Testis (tissue), 2 donors: ENCODE measurements at regions not wholly inside any gene's neighbourhood (a gene's known extent, or its start where the extent isn't known, plus 50 kb on each side); places are given as distances from the start of the nearest gene placed in this dataset.

ENCODE experiments used
- DNase-seq: peaks from one replicate; pipeline ENCODE4 v3.0.0-alpha.2; 2019
- H3K27ac ChIP-seq, 2 donors: fragments of 200-600 bp; sonication (generic); one replicate each; pipeline ENCODE4 v1.5.1; 2019
- H3K27me3 ChIP-seq: fragments of 200-600 bp; sonication (generic); one replicate; pipeline ENCODE4 v1.5.1; 2019
- H3K36me3 ChIP-seq: fragments of 200-600 bp; sonication (generic); one replicate; pipeline ENCODE4 v1.5.1; 2017; ENCODE audit warnings: low read depth; ENCODE audit errors: missing control alignments
- H3K4me1 ChIP-seq: fragments of 200-600 bp; sonication (generic); one replicate; pipeline ENCODE4 v1.5.1; 2019
- H3K4me3 ChIP-seq, 2 donors: fragments of 200-600 bp; sonication (generic); one replicate each; pipeline ENCODE4 v1.5.1; 2017 to 2019
- H3K9me3 ChIP-seq: fragments of 200-600 bp; sonication (generic); one replicate; pipeline ENCODE4 v1.5.1; 2017
- POLR2A ChIP-seq: fragments of 450-650 bp; IDR thresholded peaks from one replicate; pipeline ENCODE4 v1.6.1; 2017; ENCODE audit warnings: antibody characterized with exemption, mild to moderate bottlenecking, moderate library complexity
- WGBS, 2 donors: methylation state at CpG; one replicate each; pipeline ENCODE4 v1.1.5; 2018; 5-methylcytosine and 5-hydroxymethylcytosine counted together
- intact Hi-C: fragments of 100-400 bp; cut with DNase I; formaldehyde crosslinking; loops from one replicate; pipeline ENCODE4 v1.15.1; 2023; ENCODE audit warnings: low total_unique reads
- TF ChIP-seq, protein P1 (sequence below), 3 experiments: fragments of 450-650 bp in 2 of 3; fragments of 200-600 bp in 1 of 3; sonication (generic) in 1 of 3; IDR thresholded peaks; one replicate each; pipeline ENCODE4 v1.5.1; 2016 to 2019; ENCODE audit warnings: antibody characterized with exemption in 3 of 3, mild to moderate bottlenecking in 2 of 3, moderate library complexity in 1 of 3

DNA sequence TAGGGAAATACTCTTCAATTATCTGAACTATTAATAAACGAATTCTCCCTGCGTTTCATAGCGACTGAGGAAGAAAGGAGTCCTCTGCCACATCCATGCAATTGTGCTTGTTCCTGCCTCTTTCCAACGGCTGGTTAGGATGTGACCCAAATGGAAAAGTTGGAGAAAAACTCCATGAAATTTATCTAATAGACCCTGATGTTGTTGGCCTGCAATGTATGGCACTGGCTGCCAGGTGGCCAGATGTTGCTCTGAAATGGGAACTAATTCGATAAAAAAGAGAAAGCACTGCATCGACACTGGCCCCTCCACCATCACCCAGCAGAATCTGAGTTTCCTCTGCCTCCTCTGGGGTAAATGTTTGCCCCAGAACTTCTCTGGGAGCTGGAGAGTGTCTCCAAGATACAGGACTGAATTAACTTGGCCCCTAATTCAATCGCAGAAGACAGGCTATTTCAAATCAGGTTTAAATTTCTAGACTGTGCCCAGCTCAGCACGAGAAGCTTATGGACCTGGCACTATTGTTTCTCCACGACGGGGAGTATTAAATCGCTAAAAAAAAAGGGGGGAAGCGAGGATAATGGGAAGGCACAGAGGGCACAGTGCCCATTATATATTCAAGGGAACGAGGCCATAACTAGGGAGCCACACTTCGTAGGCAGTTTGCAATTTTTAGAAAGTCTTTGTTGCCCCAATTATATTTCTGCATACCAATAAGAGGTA is 103.9 kb downstream of the ZIC5 start:
- H3K9me3 ChIP-seq, result no peaks in the 10 kb centered on the region
- intact Hi-C loops, result no loop called here
- H3K36me3 ChIP-seq, result no peaks in the 10 kb centered on the region
- H3K4me1 ChIP-seq, result no peaks in the 10 kb centered on the region
- no peak overlapping the region for H3K4me3 ChIP-seq
- DNase-seq, result no peak
- no peak for TF ChIP-seq POLR2A
- TF ChIP-seq, protein P1, sequence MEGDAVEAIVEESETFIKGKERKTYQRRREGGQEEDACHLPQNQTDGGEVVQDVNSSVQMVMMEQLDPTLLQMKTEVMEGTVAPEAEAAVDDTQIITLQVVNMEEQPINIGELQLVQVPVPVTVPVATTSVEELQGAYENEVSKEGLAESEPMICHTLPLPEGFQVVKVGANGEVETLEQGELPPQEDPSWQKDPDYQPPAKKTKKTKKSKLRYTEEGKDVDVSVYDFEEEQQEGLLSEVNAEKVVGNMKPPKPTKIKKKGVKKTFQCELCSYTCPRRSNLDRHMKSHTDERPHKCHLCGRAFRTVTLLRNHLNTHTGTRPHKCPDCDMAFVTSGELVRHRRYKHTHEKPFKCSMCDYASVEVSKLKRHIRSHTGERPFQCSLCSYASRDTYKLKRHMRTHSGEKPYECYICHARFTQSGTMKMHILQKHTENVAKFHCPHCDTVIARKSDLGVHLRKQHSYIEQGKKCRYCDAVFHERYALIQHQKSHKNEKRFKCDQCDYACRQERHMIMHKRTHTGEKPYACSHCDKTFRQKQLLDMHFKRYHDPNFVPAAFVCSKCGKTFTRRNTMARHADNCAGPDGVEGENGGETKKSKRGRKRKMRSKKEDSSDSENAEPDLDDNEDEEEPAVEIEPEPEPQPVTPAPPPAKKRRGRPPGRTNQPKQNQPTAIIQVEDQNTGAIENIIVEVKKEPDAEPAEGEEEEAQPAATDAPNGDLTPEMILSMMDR (IDR thresholded peaks at IDR 0.05), result no peak
- no peak overlapping the region for H3K27ac ChIP-seq
- WGBS, 2 donors, result 91% methylated on average over 14 of the region's 14 CpGs
- H3K27me3 ChIP-seq, result no peaks in the 10 kb centered on the region

DNA sequence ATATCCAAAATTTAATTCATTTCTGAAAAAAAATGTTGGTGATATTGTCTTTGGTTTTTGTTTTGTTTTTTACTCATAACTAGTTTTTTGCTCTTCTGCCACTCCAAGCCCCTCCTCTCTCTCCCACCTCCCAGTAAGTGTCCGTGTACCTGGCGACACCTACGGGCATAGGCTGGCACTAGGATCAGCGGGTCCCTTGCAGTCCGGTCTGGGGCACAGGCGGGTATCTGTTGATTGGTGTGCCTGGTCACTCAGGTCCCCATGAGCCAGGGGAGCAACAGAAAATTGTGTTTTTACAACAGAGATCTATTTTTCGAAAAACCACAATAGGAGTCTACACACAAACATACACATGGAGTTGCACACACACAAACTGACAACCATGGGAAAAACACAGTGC is 104.8 kb downstream of the ZIC5 start:
- H3K27ac ChIP-seq, result no peak overlapping the region
- TF ChIP-seq POLR2A, result no peak
- TF ChIP-seq, protein P1 (IDR thresholded peaks at IDR 0.05), result no peak
- 96 to 98% methylated on average over 7 of the region's 7 CpGs for whole genome bisulfite sequencing, 2 donors
- no peak for DNase-seq
- intact Hi-C loops, result no loop called here
- H3K4me3 ChIP-seq, result no peak overlapping the region
- no peaks in the 10 kb centered on the region for H3K4me1 ChIP-seq
- H3K9me3 ChIP-seq, result no peaks in the 10 kb centered on the region
- H3K27me3 ChIP-seq, result no peaks in the 10 kb centered on the region
- no peaks in the 10 kb centered on the region for H3K36me3 ChIP-seq

GRCh38 chr13:99865420-99865930 is 106.1 kb downstream of the ZIC5 start:
- H3K27me3 ChIP-seq, result no peaks in the 10 kb centered on the region
- intact Hi-C loops, result no loop called here
- 89 to 94% methylated on average over 11 of the region's 11 CpGs for WGBS, 2 donors
- no peak for DNase-seq
- no peaks in the 10 kb centered on the region for H3K9me3 ChIP-seq
- H3K36me3 ChIP-seq, result no peaks in the 10 kb centered on the region
- no peaks in the 10 kb centered on the region for H3K4me1 ChIP-seq
- H3K27ac ChIP-seq, result no peak overlapping the region
- no peak for TF ChIP-seq POLR2A
- TF ChIP-seq, protein P1 (IDR thresholded peaks at IDR 0.05), result no peak
- H3K4me3 ChIP-seq, result no peak overlapping the region

- Histone ChIP-seq H3K27ac (no peak overlapping the region), H3K9me3 (no peaks in the 10 kb centered on the region), H3K4me3 (no peak overlapping the region), H3K36me3 (no peaks in the 10 kb centered on the region), H3K27me3 (no peaks in the 10 kb centered on the region), H3K4me1 (no peaks in the 10 kb centered on the region)
- TF ChIP-seq, protein P1 (IDR thresholded peaks at IDR 0.05), result no peak
- no peak for TF ChIP-seq POLR2A
- WGBS, 2 donors, result 77% methylated on average over 10 of the region's 10 CpGs
- intact Hi-C loops, result no loop called here
- DNase-seq, result no peak
Observed at GRCh38 chr13:99864627-99864990, 107.0 kb downstream of the ZIC5 start.
